HG03097 (cell line): ENCODE measurements at regions not wholly inside any gene's neighbourhood (a gene's known extent, or its start where the extent isn't known, plus 50 kb on each side); places are given as distances from the start of the nearest gene placed in this dataset.

Experiments
- ATAC-seq: cut with Tn5 transposase; IDR thresholded peaks from one replicate; pipeline ENCODE4 v1.9.1; 2021; ENCODE audit not compliant: unreplicated experiment, low FRiP score

DNA sequence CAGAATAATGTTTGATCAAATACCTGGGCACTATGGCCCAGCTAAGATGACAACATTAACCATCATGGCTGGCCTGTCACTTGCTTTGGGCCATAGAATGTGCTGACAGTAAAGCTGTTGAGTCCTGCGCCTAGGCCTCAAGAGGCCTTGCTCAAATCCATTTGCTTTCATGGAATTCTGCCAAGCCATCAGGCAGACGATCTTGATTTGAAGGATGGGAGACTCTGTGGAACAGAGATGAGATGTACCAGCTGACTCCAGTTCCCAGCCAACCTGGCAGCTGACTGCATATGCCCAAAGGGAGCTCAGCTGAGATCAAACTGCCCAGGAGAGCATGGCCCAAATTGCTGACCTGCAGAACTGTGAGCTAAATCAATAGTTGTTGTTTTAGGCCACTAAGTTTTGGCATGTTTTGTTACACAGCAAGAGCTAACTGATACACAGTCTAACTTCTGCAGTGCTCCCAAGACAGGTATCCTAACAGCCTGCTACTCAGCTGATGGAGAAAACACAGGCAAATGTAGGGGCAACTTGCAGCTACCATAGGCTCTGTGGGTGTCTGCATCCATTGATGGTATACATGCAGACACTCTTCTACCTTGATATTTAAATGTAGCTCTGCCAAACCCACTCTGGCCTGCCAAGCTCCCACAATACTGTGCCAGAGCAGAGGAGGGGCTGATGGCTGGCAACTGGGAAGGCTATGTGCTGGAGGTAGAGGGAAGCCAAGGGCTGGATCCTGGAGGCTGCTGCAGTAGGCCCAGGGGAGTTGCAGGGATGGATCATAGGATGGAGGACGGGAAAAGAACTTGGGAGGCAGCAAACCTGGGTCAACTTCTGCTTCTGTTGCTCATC, 55.2 kb upstream of the RNF24 start:
- ATAC-seq, result no peak

GRCh38 chr20:4069751-4070150, 54.4 kb upstream of the RNF24 start:
- no peak for ATAC-seq

GRCh38 chr20:4068708-4069107, 53.4 kb upstream of the RNF24 start:
- no peak for ATAC-seq

- no peak for ATAC-seq
Measured at GRCh38 chr20:4067600-4068261, 52.4 kb upstream of the RNF24 start.

GRCh38 chr20:4066551-4066950, 51.2 kb upstream of the RNF24 start:
- ATAC-seq, result no peak

DNA sequence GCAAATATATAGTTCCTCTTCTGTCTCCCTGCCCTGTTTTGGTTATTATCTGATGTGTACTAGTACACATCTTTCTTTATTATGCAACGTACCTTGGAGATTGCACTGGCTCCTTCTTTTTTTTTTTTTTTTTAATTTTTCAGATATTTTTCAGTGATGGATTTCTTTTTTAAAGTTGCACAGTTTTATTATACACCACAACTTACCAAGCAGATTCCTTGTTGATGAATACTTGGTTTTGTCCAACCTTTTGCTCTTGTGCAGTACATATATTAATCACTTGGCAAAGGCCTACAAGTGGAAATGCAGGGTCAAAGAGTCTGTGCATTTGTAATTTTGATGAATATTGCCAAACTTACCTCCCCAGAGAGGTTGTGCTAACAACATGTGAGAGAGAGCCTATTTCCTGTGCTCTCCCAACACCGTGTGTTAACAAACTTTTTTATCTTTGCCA, 50.1 kb upstream of the RNF24 start:
- no peak for ATAC-seq
